HCT116 (cell line): ENCODE measurements at regions not wholly inside any gene's neighbourhood (a gene's known extent, or its start where the extent isn't known, plus 50 kb on each side); places are given as distances from the start of the nearest gene placed in this dataset.

Experiments
- ATAC-seq: fragments of 200-7000 bp; cut with Tn5 transposase; 2 replicates; pipeline ENCODE4 v1.9.1; 2020; ENCODE audit warnings: mild to moderate bottlenecking, moderate library complexity
- BruUV-seq: library from RNA; stranded (reverse); fragments of 400-500 nt; replicated peaks from 2 replicates; lab custom pipeline; 2021; lab: Mats Ljungman, UMichigan
- CTCF ChIA-PET: fragments of 300-600 bp; sonication (Branson Sonifier 250); formaldehyde crosslinking; loops from one replicate; lab custom pipeline; 2021; ENCODE audit warnings: antibody characterized with exemption; lab: Charles Lee
- POLR2A ChIA-PET: fragments of 300-600, 350-600 bp; sonication (Branson Sonifier 250); formaldehyde crosslinking; loops from one replicate; lab custom pipeline; 2021; ENCODE audit warnings: antibody characterized with exemption; lab: Charles Lee
- RAD21 ChIA-PET, 2 experiments: fragments of 300-600 bp; sonication (Branson Sonifier 250); formaldehyde crosslinking; loops; one replicate each; lab custom pipeline; 2023; ENCODE audit warnings: low total read pairs in 2 of 2; ENCODE audit not compliant: uncharacterized antibody in 2 of 2, unreplicated experiment in 2 of 2, low non-redundant PET in 1 of 2; lab: Charles Lee
- DNase-seq: peaks from one replicate; pipeline ENCODE4 v3.0.0-alpha.2; 2010; ENCODE audit warnings: low read depth, low spot score
- H2AFZ ChIP-seq: fragments of 200-600 bp; shearing (Covaris generic), sonication (generic); 2 replicates; pipeline ENCODE4 v1.6.1; 2017; ENCODE audit warnings: low read depth, mixed run types, mixed read lengths, antibody characterized with exemption, low read length; ENCODE audit not compliant: poor library complexity, severe bottlenecking
- H3K27ac ChIP-seq: 2 replicates; pipeline ENCODE4 v1.5.1; 2012; ENCODE audit warnings: low read depth, low read length
- H3K27me3 ChIP-seq: fragments of 200-600 bp; sonication (generic); 2 replicates; pipeline ENCODE4 v1.6.1; 2016; ENCODE audit warnings: mixed run types, low read length, mixed read lengths; ENCODE audit not compliant: insufficient read depth
- H3K36me3 ChIP-seq, 2 experiments: fragments of 200-500 bp in 1 of 2; fragments of 200-600 bp in 1 of 2; sonication (Bioruptor generic) in 1 of 2; sonication (generic) in 1 of 2; 2 replicates each; pipeline versions ENCODE4 v1.5.1 to v1.6.1; 2014 to 2016; ENCODE audit warnings: low read length in 2 of 2, inconsistent platforms in 1 of 2, mixed read lengths in 1 of 2, mixed run types in 1 of 2; ENCODE audit not compliant: insufficient read depth in 2 of 2, control insufficient read depth in 1 of 2
- H3K4me1 ChIP-seq, 2 experiments: fragments of 200-600 bp in 1 of 2; sonication (generic) in 1 of 2; 2 replicates each; pipeline versions ENCODE4 v1.5.1 to v1.6.1; 2012 to 2017; ENCODE audit warnings: low read length in 2 of 2, inconsistent platforms in 1 of 2, mild to moderate bottlenecking in 1 of 2, mixed read lengths in 1 of 2, mixed run types in 1 of 2, moderate library complexity in 1 of 2; ENCODE audit not compliant: insufficient read depth in 2 of 2, control insufficient read depth in 1 of 2
- H3K4me2 ChIP-seq: fragments of 200-600 bp; sonication (generic); 2 replicates; pipeline ENCODE4 v1.6.1; 2017; ENCODE audit warnings: mixed run types, low read length, mixed read lengths
- H3K4me3 ChIP-seq, 2 experiments: fragments of 200-600 bp in 1 of 2; sonication (generic) in 1 of 2; replicated peaks in 1 of 2; 2 replicates each; pipeline ENCODE4 v1.5.1; 2011 to 2016; ENCODE audit warnings: low read length in 2 of 2, control low read depth in 1 of 2, low read depth in 1 of 2, mild to moderate bottlenecking in 1 of 2, mixed read lengths in 1 of 2, mixed run types in 1 of 2
- H3K79me2 ChIP-seq: fragments of 200-600 bp; sonication (generic); 2 replicates; pipeline ENCODE4 v1.6.1; 2017; ENCODE audit warnings: mild to moderate bottlenecking, mixed run types, low read length, moderate library complexity, mixed read lengths; ENCODE audit not compliant: insufficient read depth
- H3K9ac ChIP-seq: fragments of 200-600 bp; sonication (generic); 2 replicates; pipeline ENCODE4 v1.6.1; 2016; ENCODE audit warnings: low read length, mixed read lengths
- H3K9me2 ChIP-seq: fragments of 200-600 bp; sonication (generic), shearing (Covaris generic); 2 replicates; pipeline ENCODE4 v1.6.1; 2017; ENCODE audit warnings: mixed run types, mild to moderate bottlenecking, moderate library complexity; ENCODE audit not compliant: insufficient read depth
- H3K9me3 ChIP-seq, 2 experiments: fragments of 200-500 bp in 1 of 2; fragments of 200-600 bp in 1 of 2; sonication (Bioruptor generic) in 1 of 2; sonication (generic) in 1 of 2; 2 replicates each; pipeline ENCODE4 v1.6.1; 2014 to 2017; ENCODE audit warnings: low read length in 2 of 2, mixed read lengths in 2 of 2, inconsistent platforms in 1 of 2, low read depth in 1 of 2, mild to moderate bottlenecking in 1 of 2, mixed run types in 1 of 2, moderate library complexity in 1 of 2; ENCODE audit not compliant: control insufficient read depth in 1 of 2, insufficient read depth in 1 of 2
- H4K20me1 ChIP-seq: fragments of 200-600 bp; sonication (generic), shearing (Covaris generic); 2 replicates; pipeline ENCODE4 v1.6.1; 2017; ENCODE audit warnings: mixed run types, mild to moderate bottlenecking, moderate library complexity; ENCODE audit not compliant: insufficient read depth
- CTCF ChIP-seq, 3 experiments: fragments of 200-600 bp in 1 of 3; sonication (generic) in 1 of 3; IDR thresholded peaks in 2 of 3; conservative IDR thresholded peaks in 1 of 3; 2 replicates each; pipeline ENCODE4 v1.5.1; 2012 to 2017; ENCODE audit warnings: low read depth in 2 of 3, low read length in 2 of 3, antibody characterized with exemption in 1 of 3, borderline replicate concordance in 1 of 3, control low read depth in 1 of 3, mild to moderate bottlenecking in 1 of 3, mixed read lengths in 1 of 3, mixed run types in 1 of 3, moderate library complexity in 1 of 3; ENCODE audit not compliant: insufficient read depth in 1 of 3
- EGR1 ChIP-seq: IDR thresholded peaks from 2 replicates; pipeline ENCODE4 v1.6.1; 2012; ENCODE audit warnings: low read depth
- POLR2A ChIP-seq: IDR thresholded peaks from 2 replicates; pipeline ENCODE4 v1.7.0; 2011; ENCODE audit warnings: borderline replicate concordance; ENCODE audit not compliant: insufficient read depth, insufficient read length; ENCODE audit errors: extremely low read depth
- RAD21 ChIP-seq: IDR thresholded peaks from 2 replicates; pipeline ENCODE4 v1.6.1; 2012; ENCODE audit warnings: low read depth, mild to moderate bottlenecking
- SP1 ChIP-seq: IDR thresholded peaks from 2 replicates; pipeline ENCODE4 v1.6.1; 2012; ENCODE audit warnings: low read depth
- SRF ChIP-seq: IDR thresholded peaks from 2 replicates; pipeline ENCODE4 v1.6.1; 2012; ENCODE audit warnings: low read depth
- YY1 ChIP-seq: IDR thresholded peaks from 2 replicates; pipeline ENCODE4 v1.6.1; 2011; ENCODE audit warnings: low read length, low read depth, moderate library complexity, mild to moderate bottlenecking; ENCODE audit not compliant: insufficient replicate concordance; ENCODE audit errors: extremely low read depth
- ZFX ChIP-seq: fragments of 450-650 bp; IDR thresholded peaks from 2 replicates; pipeline ENCODE4 v1.6.1; 2017
- intact Hi-C: fragments of 100-400 bp; cut with micrococcal nuclease; formaldehyde crosslinking; loops from 2 replicates; pipeline ENCODE4 v1.10.0; 2022

- no peak for TF ChIP-seq SP1
- no peak for TF ChIP-seq EGR1
- TF ChIP-seq YY1: no peak
- no peak for TF ChIP-seq ZFX
- H3K4me3 ChIP-seq: no peak overlapping the region
- DNase-seq (no peak), ATAC-seq (no peak)
- no peaks in the 10 kb centered on the region for H3K9me3 ChIP-seq
- 0 out of 2 replicates have a peak, but pooled peaks cover 5% of the 10 kb centered on the region for H3K27me3 ChIP-seq
- intact Hi-C loops: no loop called here
- H3K79me2 ChIP-seq: no peaks in the 10 kb centered on the region
- H4K20me1 ChIP-seq: no peaks in the 10 kb centered on the region
- ChIA-PET RAD21 (no interaction called here), CTCF (no interaction called here), POLR2A (no interaction called here)
- no TSS peak for BruUV-seq
- H3K27ac ChIP-seq: no peak overlapping the region
- no peaks in the 10 kb centered on the region for H3K36me3 ChIP-seq
- H3K9me2 ChIP-seq: no peaks in the 10 kb centered on the region
- no peak overlapping the region for H2AFZ ChIP-seq
- H3K4me2 ChIP-seq: no peak overlapping the region
- no peaks in the 10 kb centered on the region for H3K4me1 ChIP-seq
- no peak overlapping the region for H3K9ac ChIP-seq
Measured at GRCh38 chr5:32909207-32909606, 198.1 kb downstream of the NPR3 start.

- no peak overlapping the region for H3K9ac ChIP-seq
- no TSS peak for BruUV-seq
- ChIA-PET CTCF (interaction anchor here (1.0 to 2.2 kb wide), 6 partner anchors 9 to 427 kb away, joined by 4 to 9 read pairs (median 8); no protein-coding TSS in a partner anchor), RAD21 (interaction anchor here in 1 of 2 experiments (1.1 kb wide), 1 partner anchor 289 kb away, joined by 3 read pairs; no protein-coding TSS in a partner anchor), POLR2A (no interaction called here)
- H2AFZ ChIP-seq: no peak overlapping the region
- H3K9me3 ChIP-seq: no peaks in the 10 kb centered on the region
- H3K4me3 ChIP-seq: no peak overlapping the region
- H3K27ac ChIP-seq: no peak overlapping the region
- H3K9me2 ChIP-seq: no peaks in the 10 kb centered on the region
- no peaks in the 10 kb centered on the region for H3K36me3 ChIP-seq
- H3K4me1 ChIP-seq: no peaks in the 10 kb centered on the region
- TF ChIP-seq SRF (no peak), CTCF (IDR thresholded peaks at IDR 0.05 in 2 of 3, conservative IDR thresholded peaks at IDR 0.05 in 1 of 3; ENCODE audit: borderline replicate concordance in 1 of 3, insufficient read depth in 1 of 3, low read depth in 2 of 3, low read length in 2 of 3) (peak; percentile 61 to 72 (median 67); a peak in 5 of 6 replicates), RAD21 (peak; percentile 79), POLR2A (no peak)
- DNase-seq (peak; percentile 32), ATAC-seq (peak; percentile 96)
- H4K20me1 ChIP-seq: no peaks in the 10 kb centered on the region
- H3K27me3 ChIP-seq: 0 out of 2 replicates have a peak, but pooled peaks cover 5% of the 10 kb centered on the region
- H3K79me2 ChIP-seq: no peaks in the 10 kb centered on the region
- intact Hi-C loops: loop anchor here (1.0 to 5.0 kb wide), 5 partner anchors 207 to 684 kb away; no protein-coding TSS in a partner anchor
- H3K4me2 ChIP-seq: no peak overlapping the region
Measured at GRCh38 chr5:32916648-32917047, 205.5 kb downstream of the NPR3 start.
